IPS-18c (cell line): ENCODE measurements at regions not wholly inside any gene's neighbourhood (a gene's known extent, or its start where the extent isn't known, plus 50 kb on each side); places are given as distances from the start of the nearest gene placed in this dataset.

ENCODE experiments used
- H3K4me3 ChIP-seq: 2 replicates; pipeline ENCODE4 v1.7.0; 2013; ENCODE audit warnings: low read depth, mild to moderate bottlenecking, low read length, moderate library complexity; ENCODE audit not compliant: insufficient read depth
- H3K9me3 ChIP-seq: one replicate; pipeline ENCODE4 v1.6.1; 2013; ENCODE audit warnings: mild to moderate bottlenecking, low read length, moderate library complexity; ENCODE audit not compliant: control insufficient read depth, insufficient read depth

GRCh38 chr22:47448231-47449223 is 686.1 kb downstream of the TBC1D22A start:
- Histone ChIP-seq H3K9me3 (peaks cover 57% of the 10 kb centered on the region), H3K4me3 (no peak overlapping the region; the same call in 1 of the 2 replicates)

- H3K9me3 ChIP-seq = peaks cover 51% of the 10 kb centered on the region
Measured at GRCh38 chr22:47446821-47447810, 684.7 kb downstream of the TBC1D22A start.

DNA sequence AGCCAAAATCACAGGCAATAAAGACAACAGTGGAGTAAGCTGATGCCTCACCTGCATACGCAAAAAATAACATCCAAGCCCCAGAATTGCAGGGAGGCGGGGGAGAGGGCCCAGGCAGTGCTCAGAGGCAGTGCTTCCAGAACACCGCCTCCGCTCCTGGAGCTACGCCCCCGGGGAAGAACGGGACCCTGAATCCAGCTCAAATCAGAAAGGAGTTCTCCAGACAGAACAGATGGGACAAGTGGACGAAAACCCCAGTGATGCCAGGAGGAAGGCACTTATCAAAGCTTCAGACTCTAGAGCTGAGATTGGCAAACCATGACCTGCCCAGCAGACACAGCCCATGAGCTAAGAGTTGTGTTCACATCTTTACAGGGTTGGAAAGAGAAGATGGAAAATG is 683.9 kb downstream of the TBC1D22A start:
- peaks cover 55% of the 10 kb centered on the region for H3K9me3 ChIP-seq

More at GRCh38 chr22:47446821-47447810, 684.7 kb downstream of the TBC1D22A start:
- H3K4me3 ChIP-seq = peak overlapping the region; percentile 9; the same call in 1 of the 2 replicates

DNA sequence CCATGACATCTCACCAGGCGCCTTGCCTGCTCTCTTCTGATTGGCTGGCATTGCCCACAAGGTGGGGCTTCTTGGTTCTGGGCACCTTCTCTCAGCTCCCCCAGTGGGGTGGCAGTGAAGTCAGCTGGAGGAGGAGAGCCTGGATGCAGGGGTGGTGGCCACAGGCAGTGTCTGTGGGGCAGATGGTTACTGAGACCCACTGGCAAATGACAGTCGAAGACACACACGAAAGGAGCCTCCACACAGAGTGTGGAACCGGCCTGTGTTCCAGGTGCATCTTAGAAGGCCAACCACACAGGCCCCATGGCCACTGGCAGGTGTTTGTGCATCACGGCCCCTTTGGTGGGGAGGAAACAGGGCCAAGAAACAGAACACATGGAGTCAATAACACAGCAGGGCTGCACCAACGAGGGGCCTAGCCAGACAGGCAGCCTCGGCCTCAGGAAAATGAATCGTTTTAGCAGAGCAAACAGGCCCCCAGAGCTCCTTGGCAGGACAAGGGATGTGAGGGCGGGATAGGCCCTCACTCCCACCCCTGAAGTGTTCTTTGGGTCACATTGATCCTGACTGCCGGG is 683.4 kb downstream of the TBC1D22A start:
- H3K9me3 ChIP-seq = peaks cover 51% of the 10 kb centered on the region
- no peak overlapping the region for H3K4me3 ChIP-seq

More for the DNA sequence above, 683.9 kb downstream of the TBC1D22A start:
- H3K4me3 ChIP-seq = no peak overlapping the region

GRCh38 chr22:47445212-47445611 is 682.8 kb downstream of the TBC1D22A start:
- Histone ChIP-seq H3K4me3 (no peak overlapping the region), H3K9me3 (peaks cover 52% of the 10 kb centered on the region)

DNA sequence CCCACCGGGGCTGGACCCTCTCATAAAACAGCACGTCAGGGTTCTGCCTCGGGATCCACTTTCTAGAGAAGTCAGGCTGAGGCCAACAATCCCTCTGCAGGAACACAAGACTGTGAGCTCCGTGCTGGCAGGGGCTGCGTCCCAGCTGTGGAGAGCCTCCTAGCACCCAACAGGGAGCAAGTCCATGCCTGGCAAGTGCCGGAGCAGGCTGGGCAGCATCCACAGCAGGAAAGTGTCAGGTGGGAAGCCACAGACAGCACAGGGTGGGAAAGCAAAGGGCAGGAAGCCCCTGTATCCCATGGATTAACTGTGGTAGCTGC is 682.3 kb downstream of the TBC1D22A start:
- H3K9me3 ChIP-seq = peaks cover 48% of the 10 kb centered on the region

DNA sequence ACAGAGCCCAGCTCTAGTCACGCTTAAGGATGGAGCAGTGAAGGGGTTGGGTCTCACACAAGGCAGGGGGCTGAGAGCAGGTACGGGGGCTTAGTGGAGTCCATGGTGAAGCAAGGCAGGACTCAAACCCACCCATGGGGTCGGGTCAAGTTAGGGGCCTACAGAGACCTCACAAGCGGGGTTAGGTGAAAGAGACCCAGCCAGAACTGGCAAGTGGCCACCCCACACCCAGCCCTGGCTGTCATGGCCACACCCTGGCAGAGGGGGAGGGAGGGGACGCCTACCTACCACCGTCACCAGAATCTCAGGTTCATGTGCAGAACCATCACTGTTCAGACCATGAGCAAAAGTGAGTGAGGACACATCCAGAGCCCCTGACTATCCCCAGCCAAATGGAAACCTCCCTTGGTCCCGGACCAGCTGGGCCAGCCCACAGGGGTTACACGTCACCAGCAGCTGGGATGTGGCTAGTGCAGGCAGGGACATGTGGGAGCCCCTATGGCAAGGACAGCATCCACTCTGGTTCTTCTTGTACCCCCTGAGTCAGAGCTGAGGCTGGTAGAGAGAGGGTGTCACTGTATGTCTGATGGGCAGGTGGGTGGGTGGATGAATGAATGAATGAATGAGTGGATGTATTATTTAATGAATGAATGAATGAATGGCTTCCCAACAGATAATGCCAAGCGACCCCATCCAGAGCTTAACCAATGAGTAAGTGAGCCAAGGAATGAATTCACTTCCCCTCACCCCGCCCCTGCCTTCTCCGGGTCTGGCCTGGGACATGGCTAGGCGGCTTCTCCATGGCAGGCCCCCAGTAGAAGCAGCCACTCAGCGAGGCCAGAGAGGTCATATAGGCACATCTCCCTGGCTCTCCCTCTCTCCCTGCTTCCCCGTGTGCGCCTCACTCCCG is 681.6 kb downstream of the TBC1D22A start:
- Histone ChIP-seq H3K9me3 (peaks cover 50% of the 10 kb centered on the region), H3K4me3 (no peak overlapping the region)

More for the DNA sequence above, 682.3 kb downstream of the TBC1D22A start:
- no peak overlapping the region for H3K4me3 ChIP-seq

GRCh38 chr22:47442821-47443220 is 680.4 kb downstream of the TBC1D22A start:
- H3K4me3 ChIP-seq = no peak overlapping the region
- H3K9me3 ChIP-seq = peaks cover 44% of the 10 kb centered on the region

DNA sequence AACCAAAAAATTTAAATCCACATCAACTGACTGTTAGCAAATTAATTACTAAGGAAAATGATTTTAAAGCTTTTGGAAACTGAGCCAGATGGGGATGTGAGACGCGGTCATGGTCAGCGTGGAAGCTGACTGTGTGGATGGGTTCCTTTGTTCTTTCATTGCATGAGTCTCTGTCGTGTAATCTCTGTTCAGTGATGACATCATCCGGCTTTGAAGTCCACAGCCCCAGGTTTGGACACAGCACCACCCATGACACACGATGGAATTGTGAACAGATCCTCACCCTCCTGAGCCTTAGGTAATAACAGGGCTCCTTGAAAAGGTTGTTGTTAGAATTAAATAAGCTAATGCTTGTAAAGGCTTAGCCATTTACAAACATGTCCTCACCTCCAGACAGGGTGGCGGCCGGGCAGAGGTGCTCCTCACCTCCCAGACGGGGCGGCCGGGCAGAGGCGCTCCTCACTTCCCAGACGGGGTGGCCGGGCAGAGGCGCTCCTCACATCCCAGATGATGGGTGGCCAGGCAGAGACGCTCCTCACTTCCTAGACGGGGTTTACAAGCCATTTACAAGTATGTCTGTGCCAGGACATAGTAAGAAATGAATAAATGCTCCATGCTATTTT is 677.3 kb downstream of the TBC1D22A start:
- Histone ChIP-seq H3K9me3 (peaks cover 35% of the 10 kb centered on the region), H3K4me3 (no peak overlapping the region)

GRCh38 chr22:47437636-47438035 is 675.2 kb downstream of the TBC1D22A start:
- peaks cover 35% of the 10 kb centered on the region for H3K9me3 ChIP-seq
- no peak overlapping the region for H3K4me3 ChIP-seq

DNA sequence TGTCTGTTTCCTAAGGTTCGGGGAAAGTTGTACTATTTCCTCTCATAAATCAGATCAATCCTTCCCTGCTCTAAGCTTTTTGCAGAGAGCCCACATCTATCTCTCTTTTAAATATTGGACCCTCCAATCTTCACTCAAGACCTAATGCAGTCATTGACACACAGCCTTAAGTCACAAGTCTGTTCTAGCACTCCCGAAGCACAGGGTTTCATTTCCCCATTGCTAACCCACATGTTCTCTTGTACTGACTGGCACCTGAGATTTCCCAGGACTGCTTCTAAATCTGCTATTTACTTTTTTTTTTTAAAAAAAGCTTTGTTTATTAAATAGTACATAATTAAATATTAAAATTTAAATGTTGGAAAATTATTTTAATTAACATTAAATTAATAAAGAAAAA is 674.7 kb downstream of the TBC1D22A start:
- Histone ChIP-seq H3K9me3 (peaks cover 35% of the 10 kb centered on the region), H3K4me3 (no peak overlapping the region)

DNA sequence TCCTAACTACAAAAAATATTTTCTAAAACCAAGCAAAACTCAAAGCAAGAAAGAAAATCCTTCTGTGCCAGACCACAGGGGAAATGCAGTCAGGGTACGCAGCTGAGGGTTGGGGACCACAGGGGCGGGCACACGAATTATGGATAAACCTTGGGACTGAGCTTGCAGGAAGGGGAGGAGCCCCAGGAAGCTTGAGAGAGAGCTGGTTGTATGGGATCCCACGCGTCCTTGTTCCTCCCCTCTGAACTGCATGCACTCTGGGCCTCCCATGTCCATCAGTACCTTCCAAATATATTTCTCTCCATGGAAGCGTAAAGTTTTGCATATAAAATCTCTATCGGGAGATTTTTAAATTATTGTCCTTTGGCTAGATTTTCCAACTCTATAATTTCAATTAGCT is 673.4 kb downstream of the TBC1D22A start:
- H3K4me3 ChIP-seq = no peak overlapping the region

GRCh38 chr22:47435204-47435487 is 672.7 kb downstream of the TBC1D22A start:
- Histone ChIP-seq H3K9me3 (peaks cover 34% of the 10 kb centered on the region), H3K4me3 (peak overlapping the region; percentile 4; the same call in 1 of the 2 replicates)

More for the DNA sequence above, 673.4 kb downstream of the TBC1D22A start:
- H3K9me3 ChIP-seq = peaks cover 32% of the 10 kb centered on the region

DNA sequence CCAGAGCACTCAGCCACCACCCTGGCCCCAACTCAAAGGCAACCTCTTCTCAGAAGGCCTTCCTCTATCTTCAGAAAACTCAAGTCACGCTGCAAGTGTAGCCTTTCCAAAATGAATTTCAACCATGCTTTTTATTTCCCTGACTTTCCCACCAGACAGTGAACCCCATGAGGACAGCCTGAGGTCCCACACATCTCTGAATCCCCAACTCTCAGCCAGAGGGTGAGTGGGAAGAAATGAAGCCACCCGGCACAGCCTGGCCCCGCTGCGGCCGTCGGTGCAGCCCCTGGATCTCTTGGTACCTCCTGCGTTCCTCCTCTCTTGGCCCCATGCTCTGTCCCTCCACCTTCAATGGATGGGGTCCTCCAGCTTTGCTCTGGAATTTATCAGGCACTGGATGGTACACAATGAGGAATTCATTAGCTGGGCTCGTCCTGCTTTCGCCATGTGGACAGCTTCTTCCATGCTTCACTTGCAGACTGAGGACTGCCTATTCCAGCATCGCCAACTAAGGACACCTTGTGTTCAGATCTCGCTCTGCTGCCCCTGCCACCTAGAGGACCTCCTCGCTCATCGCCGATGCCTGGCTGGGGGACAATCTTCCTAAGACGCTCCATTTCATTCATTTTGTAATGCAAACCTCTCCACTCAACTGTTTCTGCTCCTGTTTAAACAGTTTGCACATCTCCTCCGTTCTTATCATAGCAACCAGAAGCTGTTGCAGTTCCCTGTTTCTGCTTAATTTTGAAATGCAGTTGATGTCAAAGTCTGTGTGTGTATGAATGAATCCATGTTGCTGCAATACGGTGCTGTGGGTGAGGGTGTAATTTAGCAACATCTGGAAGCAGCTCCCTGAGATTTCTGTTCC is 672.1 kb downstream of the TBC1D22A start:
- peaks cover 35% of the 10 kb centered on the region for H3K9me3 ChIP-seq
- peak overlapping the region; percentile 20; the same call in 1 of the 2 replicates for H3K4me3 ChIP-seq

- peaks cover 28% of the 10 kb centered on the region for H3K9me3 ChIP-seq
- H3K4me3 ChIP-seq = no peak overlapping the region
Measured at GRCh38 chr22:47433627-47434026, 671.2 kb downstream of the TBC1D22A start.
